ENCODE measurements at regions not wholly inside any gene's neighbourhood (a gene's known extent, or its start where the extent isn't known, plus 50 kb on each side); places are given as distances from the start of the nearest gene placed in this dataset.

GRCh38 chr16:59586331-59586730, 852.2 kb upstream of the GOT2 start:
- Histone ChIP-seq H3K4me3 (no peak overlapping the region), H3K27ac (no peak overlapping the region), H3K9me3 (peaks cover 3% of the 10 kb centered on the region; the same call in 1 of the 3 replicates), H3K4me2 (no peak overlapping the region), H3K4me1 (no peaks in the 10 kb centered on the region)
- ChIA-PET CTCF (interaction anchor here (1.3 kb wide), 1 partner anchor 33 kb away, joined by 3 read pairs; no protein-coding TSS in a partner anchor), POLR2A (no interaction called here)
- DNase-seq (ENCODE audit: low read depth in 1 of 2, low spot score in 1 of 2) (no peak), ATAC-seq (no peak), FAIRE-seq (no peak)
- 72% methylated on average over 1 of the region's 1 CpG for WGBS (ENCODE audit: missing lambda C conversion rate)
- TF ChIP-seq SREBF2 (IDR thresholded peaks at IDR 0.05) (no peak), USF2 (IDR thresholded peaks at IDR 0.05) (no peak), HDAC2 (IDR thresholded peaks at IDR 0.05) (no peak), ZSCAN20 (CRISPR knock-in tag; IDR thresholded peaks at IDR 0.05) (no peak), HOXA7 (CRISPR knock-in tag; IDR thresholded peaks at IDR 0.05) (no peak), MAZ (IDR thresholded peaks at IDR 0.05; ENCODE audit: borderline replicate concordance, low read depth, low read length) (no peak), MAX (IDR thresholded peaks at IDR 0.05) (no peak), JUN (IDR thresholded peaks at IDR 0.05) (no peak), POLR2A (IDR thresholded peaks at IDR 0.05; ENCODE audit: low read length) (no peak), ELK1 (IDR thresholded peaks at IDR 0.05; ENCODE audit: low read depth, low read length) (no peak), ZFP36 (IDR thresholded peaks at IDR 0.05; ENCODE audit: borderline replicate concordance, partially characterized antibody) (no peak), POLR2AphosphoS2 (conservative IDR thresholded peaks at IDR 0.05; ENCODE audit: low read length) (no peak), KDM1A (IDR thresholded peaks at IDR 0.05; ENCODE audit: low read depth) (no peak), RCOR1 (IDR thresholded peaks at IDR 0.05; ENCODE audit: low read depth, low read length) (no peak), REST (IDR thresholded peaks at IDR 0.05) (no peak)

GRCh38 chr16:59574296-59574695, 840.2 kb upstream of the GOT2 start:
- TF ChIP-seq E2F6 (IDR thresholded peaks at IDR 0.05; ENCODE audit: borderline replicate concordance, low read depth) (no peak), CTCF (IDR thresholded peaks at IDR 0.05) (no peak), KDM1A (IDR thresholded peaks at IDR 0.05; ENCODE audit: low read depth) (no peak), ATOH8 (CRISPR knock-in tag; IDR thresholded peaks at IDR 0.05; ENCODE audit: low read depth) (no peak), RAD21 (conservative IDR thresholded peaks at IDR 0.05 in 1 of 2, IDR thresholded peaks at IDR 0.05 in 1 of 2) (no peak), POLR2AphosphoS2 (conservative IDR thresholded peaks at IDR 0.05; ENCODE audit: low read length) (no peak), USF2 (IDR thresholded peaks at IDR 0.05) (no peak), SMC3 (IDR thresholded peaks at IDR 0.05) (no peak), ZNF302 (CRISPR knock-in tag; IDR thresholded peaks at IDR 0.05) (no peak), BHLHE40 (IDR thresholded peaks at IDR 0.05; ENCODE audit: low read depth, low read length) (no peak), MAX (IDR thresholded peaks at IDR 0.05) (no peak), NFE2L2 (conservative IDR thresholded peaks at IDR 0.05; ENCODE audit: low read length) (no peak), ESRRA (IDR thresholded peaks at IDR 0.05; ENCODE audit: borderline replicate concordance, low read length) (no peak)
- ChIA-PET POLR2A (interaction anchor here (0.6 kb wide), 1 partner anchor 15 kb away, joined by 4 read pairs; no protein-coding TSS in a partner anchor), CTCF (interaction anchor here (0.7 kb wide), 1 partner anchor 25 kb away, joined by 3 read pairs; no protein-coding TSS in a partner anchor)
- 0% methylated on average over 1 of the region's 1 CpG for WGBS (ENCODE audit: missing lambda C conversion rate)
- ATAC-seq, result peak; percentile 60 to 81; a peak in 5 of 6 replicates
- Histone ChIP-seq H3K27ac (peak overlapping the region; percentile 89 to 94), H3K4me2 (peak overlapping the region; percentile 55), H3K4me3 (no peak overlapping the region), H3K9me3 (peaks cover 35% of the 10 kb centered on the region), H3K4me1 (peaks cover 23% of the 10 kb centered on the region)
- DNase-seq (ENCODE audit: low read depth in 1 of 2, low spot score in 1 of 2), result peak in 1 of 2 experiments; percentile 56
- peak; percentile 84 for FAIRE-seq
